HepG2 (cell line): ENCODE measurements at regions not wholly inside any gene's neighbourhood (a gene's known extent, or its start where the extent isn't known, plus 50 kb on each side); places are given as distances from the start of the nearest gene placed in this dataset.

Source experiments
- FOSL2 ChIP-seq: sonication (generic); formaldehyde crosslinking; IDR thresholded peaks from 2 replicates; pipeline ENCODE4 v1.4.0; 2020; ENCODE audit warnings: missing genetic modification reagents
- HNF4A ChIP-seq: sonication (generic); formaldehyde crosslinking; IDR thresholded peaks from 2 replicates; pipeline ENCODE4 v1.4.0; 2020; ENCODE audit warnings: missing genetic modification reagents
- HNF4G ChIP-seq, 2 experiments: sonication (generic) in 1 of 2; formaldehyde crosslinking in 1 of 2; IDR thresholded peaks; 2 replicates each; pipeline versions ENCODE4 v1.4.0 to v1.6.1; 2011 to 2020; ENCODE audit warnings: borderline replicate concordance in 2 of 2, low read depth in 2 of 2, mild to moderate bottlenecking in 2 of 2, low read length in 1 of 2, missing genetic modification reagents in 1 of 2, moderate library complexity in 1 of 2
- MIXL1 ChIP-seq: IDR thresholded peaks from 2 replicates; pipeline ENCODE4 v1.6.1; 2016
- RNF2 ChIP-seq: fragments of 450-650 bp; conservative IDR thresholded peaks from 2 replicates; pipeline ENCODE4 v1.6.1; 2016; ENCODE audit warnings: low read depth
- TEAD3 ChIP-seq: optimal IDR thresholded peaks from 2 replicates; pipeline ENCODE3; 2016; ENCODE audit warnings: borderline replicate concordance
- ZNF33B ChIP-seq: sonication (generic); formaldehyde crosslinking; IDR thresholded peaks from 2 replicates; pipeline ENCODE4 v1.5.1; 2020; ENCODE audit warnings: mild to moderate bottlenecking, missing genetic modification reagents
- ZNF629 ChIP-seq: sonication (generic); formaldehyde crosslinking; conservative IDR thresholded peaks from 2 replicates; pipeline ENCODE4 v1.5.0; 2020; ENCODE audit warnings: missing genetic modification reagents
- ZNF782 ChIP-seq: sonication (generic); formaldehyde crosslinking; IDR thresholded peaks from 2 replicates; pipeline ENCODE4 v1.4.0; 2020; ENCODE audit warnings: missing genetic modification reagents, mild to moderate bottlenecking, borderline replicate concordance
- TF ChIP-seq, protein P1 (sequence below): IDR thresholded peaks from 2 replicates; pipeline ENCODE4 v1.6.1; 2012; ENCODE audit warnings: low read depth, low read length, improper control_type of control experiment
- TF ChIP-seq, protein P2 (sequence below), 2 experiments: fragments of 450-650 bp in 1 of 2; sonication (generic) in 1 of 2; formaldehyde crosslinking; IDR thresholded peaks; 2 replicates each; pipeline versions ENCODE4 v1.5.0 to v1.8.0; 2020 to 2022; ENCODE audit warnings: mild to moderate bottlenecking in 1 of 2, missing genetic modification reagents in 1 of 2

DNA sequence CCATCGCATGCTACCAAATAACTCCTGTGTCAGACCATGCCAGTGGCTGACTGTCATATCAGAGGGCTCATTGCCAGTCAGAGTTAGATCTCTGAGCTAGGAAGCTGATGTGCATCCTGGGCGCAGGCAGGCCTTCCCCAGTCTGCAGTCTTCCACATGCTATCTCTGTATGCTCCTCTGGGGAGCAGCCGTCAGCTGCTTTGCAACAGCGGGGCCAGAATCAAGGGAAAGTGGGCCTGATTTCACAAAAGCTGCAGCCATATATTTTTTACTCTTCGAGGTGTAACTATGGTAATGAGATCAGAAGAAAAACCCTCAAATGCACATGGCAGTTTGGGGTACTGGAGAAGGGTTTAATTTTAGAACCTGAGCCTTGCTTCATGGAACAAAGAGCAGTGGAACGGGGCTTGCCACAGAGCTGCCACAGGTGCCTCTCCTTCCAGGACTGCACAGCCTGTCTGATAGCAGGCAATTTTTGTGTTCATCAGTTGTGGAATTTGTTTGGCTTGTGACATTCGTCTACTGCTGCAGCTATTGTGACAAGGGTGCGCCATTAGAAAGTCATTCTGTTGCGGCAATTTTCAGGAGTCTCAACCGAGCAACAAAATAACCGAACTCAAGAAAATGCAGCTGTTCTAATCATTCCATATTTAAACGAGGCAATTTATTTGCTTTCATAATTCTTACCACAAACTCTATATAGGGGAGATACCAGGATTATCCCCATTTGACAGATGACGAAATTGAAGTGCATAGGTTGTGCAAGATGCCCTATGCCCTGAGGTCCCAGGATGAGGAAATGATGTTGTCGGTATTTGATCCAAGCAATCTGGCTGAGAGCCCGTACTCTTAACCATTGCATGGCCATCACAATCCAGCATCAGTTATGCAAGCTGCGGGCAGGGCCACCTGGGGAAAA is 109.6 kb upstream of the CYRIA start (continued):
- TF ChIP-seq TEAD3 (peak; percentile 13), MIXL1 (CRISPR knock-in tag) (no peak), ZNF33B (CRISPR knock-in tag) (0 out of 2 replicates have a peak, but pooled peaks have one; percentile 19), FOSL2 (CRISPR knock-in tag) (0 out of 2 replicates have a peak, but pooled peaks have one; percentile 16), ZNF782 (peak; percentile 32; the same call in 1 of the 2 replicates), HNF4A (CRISPR knock-in tag) (peak; percentile 82), RNF2 (no peak), ZNF629 (CRISPR knock-in tag) (peak; percentile 62), HNF4G (IDR thresholded peaks at IDR 0.05; ENCODE audit: borderline replicate concordance, low read depth, low read length) (peak; percentile 51; the same call in 1 of the 2 replicates), HNF4G (CRISPR knock-in tag; IDR thresholded peaks at IDR 0.05; ENCODE audit: borderline replicate concordance, low read depth) (no peak)
- TF ChIP-seq, protein P1, sequence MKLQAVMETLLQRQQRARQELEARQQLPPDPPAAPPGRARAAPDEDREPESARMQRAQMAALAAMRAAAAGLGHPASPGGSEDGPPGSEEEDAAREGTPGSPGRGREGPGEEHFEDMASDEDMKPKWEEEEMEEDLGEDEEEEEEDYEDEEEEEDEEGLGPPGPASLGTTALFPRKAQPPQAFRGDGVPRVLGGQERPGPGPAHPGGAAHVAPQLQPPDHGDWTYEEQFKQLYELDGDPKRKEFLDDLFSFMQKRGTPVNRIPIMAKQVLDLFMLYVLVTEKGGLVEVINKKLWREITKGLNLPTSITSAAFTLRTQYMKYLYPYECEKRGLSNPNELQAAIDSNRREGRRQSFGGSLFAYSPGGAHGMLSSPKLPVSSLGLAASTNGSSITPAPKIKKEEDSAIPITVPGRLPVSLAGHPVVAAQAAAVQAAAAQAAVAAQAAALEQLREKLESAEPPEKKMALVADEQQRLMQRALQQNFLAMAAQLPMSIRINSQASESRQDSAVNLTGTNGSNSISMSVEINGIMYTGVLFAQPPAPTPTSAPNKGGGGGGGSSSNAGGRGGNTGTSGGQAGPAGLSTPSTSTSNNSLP, result peak; percentile 62
- TF ChIP-seq, protein P2, sequence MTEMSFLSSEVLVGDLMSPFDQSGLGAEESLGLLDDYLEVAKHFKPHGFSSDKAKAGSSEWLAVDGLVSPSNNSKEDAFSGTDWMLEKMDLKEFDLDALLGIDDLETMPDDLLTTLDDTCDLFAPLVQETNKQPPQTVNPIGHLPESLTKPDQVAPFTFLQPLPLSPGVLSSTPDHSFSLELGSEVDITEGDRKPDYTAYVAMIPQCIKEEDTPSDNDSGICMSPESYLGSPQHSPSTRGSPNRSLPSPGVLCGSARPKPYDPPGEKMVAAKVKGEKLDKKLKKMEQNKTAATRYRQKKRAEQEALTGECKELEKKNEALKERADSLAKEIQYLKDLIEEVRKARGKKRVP (CRISPR knock-in tag; IDR thresholded peaks at IDR 0.05), result peak in 1 of 2 experiments; percentile 72; a peak in 2 of 4 replicates
